GM04504 (cell line): ENCODE measurements at regions not wholly inside any gene's neighbourhood (a gene's known extent, or its start where the extent isn't known, plus 50 kb on each side); places are given as distances from the start of the nearest gene placed in this dataset.

ENCODE experiments used
- DNase-seq: peaks from one replicate; pipeline ENCODE4 v3.0.0-alpha.2; 2012; ENCODE audit warnings: low read depth

GRCh38 chr5:143761663-143762062 is 50.3 kb upstream of the HMHB1 start:
- DNase-seq = no peak

GRCh38 chr5:143760755-143761154 is 51.2 kb upstream of the HMHB1 start:
- no peak for DNase-seq

DNA sequence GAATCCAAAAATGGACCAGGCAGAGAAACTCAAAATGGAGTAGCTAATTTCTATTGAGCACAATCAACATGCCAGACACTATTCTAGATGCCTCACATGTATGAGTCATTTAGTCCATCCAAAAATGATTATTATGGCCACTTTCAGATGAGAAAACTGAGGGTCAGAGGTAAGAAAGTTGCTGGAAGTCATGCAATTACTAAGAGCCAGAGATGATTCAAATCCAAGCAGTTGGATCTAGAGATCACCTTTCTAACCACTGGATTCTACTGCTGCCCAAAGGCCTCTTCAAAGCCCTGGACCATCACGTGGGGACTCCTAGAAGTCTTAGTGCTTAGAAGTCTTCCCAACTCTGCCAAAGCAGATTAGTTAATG is 51.8 kb upstream of the HMHB1 start:
- DNase-seq = no peak

GRCh38 chr5:143759396-143760130 is 52.4 kb upstream of the HMHB1 start:
- DNase-seq = no peak

DNA sequence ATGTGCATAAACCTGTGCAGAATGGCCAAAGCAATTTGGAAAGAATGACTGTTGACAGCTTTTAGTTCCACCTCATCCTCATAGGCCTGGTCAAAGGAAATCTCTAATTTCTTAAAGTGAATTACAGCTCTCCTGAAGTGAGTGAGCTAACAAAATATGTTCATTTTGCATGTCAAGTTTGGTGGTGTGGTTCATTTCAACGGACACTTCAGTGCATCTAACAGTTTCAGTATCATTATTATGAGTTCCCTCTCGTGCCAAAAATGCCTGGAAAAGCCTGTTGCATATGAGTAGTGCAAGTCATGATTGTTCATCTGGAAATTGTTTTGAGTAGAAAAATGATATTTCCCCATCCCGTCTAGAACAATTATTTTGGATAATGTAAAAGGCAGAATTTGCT is 53.2 kb upstream of the HMHB1 start:
- peak; percentile 82 for DNase-seq

DNA sequence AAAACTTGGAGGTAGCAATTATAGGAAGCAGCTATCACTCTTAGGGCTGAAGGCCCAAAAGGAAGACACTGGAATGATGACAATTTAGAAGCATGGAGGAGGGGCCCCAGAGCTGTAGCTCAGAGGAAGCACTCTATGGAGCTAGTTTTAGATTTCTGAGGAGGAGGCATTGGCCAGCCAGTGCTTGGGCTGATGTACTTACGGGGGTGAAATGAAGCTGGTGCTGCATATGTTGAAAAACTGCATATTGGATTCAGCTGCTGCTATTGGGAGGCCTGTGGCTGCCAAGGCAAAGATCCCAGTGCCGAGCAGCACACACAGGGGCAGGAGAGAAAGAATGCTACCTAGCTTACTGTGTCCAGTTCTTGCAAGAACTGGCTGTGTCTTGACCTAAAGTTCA is 53.9 kb upstream of the HMHB1 start:
- no peak for DNase-seq

DNA sequence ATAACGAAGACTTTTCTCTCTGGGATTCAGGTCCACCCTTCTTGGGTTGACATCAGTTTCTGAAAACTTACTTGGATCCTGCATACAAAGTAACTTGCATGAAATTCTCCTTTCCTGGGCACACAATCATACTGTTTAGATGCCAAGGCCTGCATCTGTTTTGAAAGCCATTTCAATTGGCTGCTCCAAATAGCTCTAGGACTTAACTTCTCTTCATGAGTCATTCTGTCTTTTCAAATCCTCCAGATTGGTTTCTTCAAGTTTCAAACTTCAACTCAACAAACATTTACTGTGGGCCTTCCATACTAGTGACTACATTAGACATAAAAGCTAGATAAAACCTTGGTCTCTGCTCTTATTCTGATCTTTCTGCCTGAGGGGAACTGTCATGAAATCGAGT is 54.8 kb upstream of the HMHB1 start:
- no peak for DNase-seq

GRCh38 chr5:143755966-143756365 is 56.0 kb upstream of the HMHB1 start:
- no peak for DNase-seq

DNA sequence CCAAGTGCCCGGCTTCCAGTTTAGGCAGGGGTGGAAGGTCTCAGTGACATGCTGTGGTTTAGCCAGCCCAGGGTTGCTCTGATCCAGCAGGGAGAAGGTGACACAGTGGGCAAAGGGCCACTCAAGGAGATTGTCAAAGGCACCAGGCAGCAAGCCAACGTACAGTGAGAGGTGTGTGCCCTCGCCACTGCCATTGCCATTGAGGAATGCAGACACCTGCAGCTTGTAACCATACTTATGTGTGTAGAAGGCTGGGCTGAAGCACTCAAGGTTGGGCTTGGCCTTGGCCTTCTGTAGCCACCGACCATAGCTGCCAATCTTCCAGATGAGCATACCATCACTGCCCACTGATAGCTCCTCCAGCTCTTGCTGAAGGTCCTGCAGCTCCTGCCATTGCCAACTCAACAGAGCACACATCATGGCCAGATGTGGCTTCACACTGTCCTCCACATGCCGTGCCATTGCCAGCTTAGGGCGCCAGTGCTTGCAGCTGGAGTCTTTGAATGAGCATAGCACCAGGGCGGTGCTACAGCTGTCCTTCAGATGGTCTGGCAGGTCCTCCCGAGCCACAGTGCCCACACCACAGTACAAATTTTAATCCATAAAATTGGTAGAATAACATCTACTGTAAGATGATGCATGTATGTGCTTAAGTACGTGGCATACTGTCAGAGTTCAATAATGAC is 59.7 kb upstream of the HMHB1 start:
- DNase-seq = no peak

GRCh38 chr5:143751342-143751741 is 60.6 kb upstream of the HMHB1 start:
- no peak for DNase-seq

- no peak for DNase-seq
These were observed 62.3 kb upstream of the HMHB1 start for GRCh38 chr5:143749581-143750205.

DNA sequence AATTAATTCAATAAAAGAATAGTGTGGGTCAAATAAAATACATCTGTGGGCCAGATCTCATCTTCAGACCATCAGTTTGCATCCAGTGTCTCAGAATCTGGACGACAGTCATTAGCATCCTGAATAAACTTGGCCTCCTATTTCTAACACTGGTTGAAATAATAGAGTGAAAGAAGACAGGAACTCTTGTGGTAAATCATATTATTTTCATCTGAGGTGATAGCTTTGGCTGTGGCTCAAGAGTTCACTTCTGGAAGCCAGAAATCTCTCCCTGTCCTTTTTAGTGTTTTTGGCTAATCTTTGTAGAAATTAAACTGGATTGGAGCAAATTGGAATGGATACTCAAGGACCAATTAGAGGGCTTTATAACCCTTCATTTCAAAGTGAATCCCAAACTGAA is 63.4 kb upstream of the HMHB1 start:
- no peak for DNase-seq

GRCh38 chr5:143742951-143743350 is 69.0 kb upstream of the HMHB1 start:
- DNase-seq = no peak

DNA sequence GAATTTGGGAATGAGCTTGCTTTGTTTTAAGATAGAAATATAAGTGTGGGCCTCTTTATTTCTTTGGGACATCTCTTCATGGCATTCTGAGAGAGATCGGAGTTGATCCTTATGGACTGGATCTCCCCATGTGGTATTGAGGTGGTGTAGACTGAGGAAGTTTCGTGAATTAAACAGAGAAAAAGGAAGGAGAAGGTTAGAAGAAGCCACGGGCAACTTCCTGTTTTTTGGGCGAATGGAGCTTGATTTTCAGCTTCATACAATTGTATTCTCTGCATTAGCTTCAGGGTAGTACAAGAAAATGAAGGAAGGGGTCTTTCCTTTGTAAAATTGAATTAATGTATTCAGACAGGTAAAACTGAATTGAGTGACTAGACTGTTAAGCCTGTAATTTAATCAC is 70.5 kb upstream of the HMHB1 start:
- DNase-seq = no peak

DNA sequence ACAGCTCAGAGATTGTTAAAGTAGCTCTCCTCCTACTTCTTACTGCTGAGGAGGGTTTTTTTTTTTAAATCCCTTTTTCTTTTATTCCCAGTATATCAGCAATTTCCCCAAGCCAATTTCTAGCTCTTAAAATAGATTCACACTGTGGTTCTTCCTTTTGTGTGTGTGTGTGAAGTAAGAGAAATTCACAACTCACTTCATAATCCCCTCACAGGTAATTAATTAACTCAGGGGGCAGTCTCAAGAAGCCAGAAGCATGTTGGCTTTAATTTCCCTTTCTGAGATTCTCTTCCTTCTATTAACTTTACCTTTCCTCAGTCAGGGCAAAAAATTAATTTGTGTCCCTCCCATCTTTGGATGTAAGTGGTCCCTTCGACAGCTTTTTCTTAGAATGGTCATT is 71.0 kb upstream of the HMHB1 start:
- DNase-seq = no peak

- no peak for DNase-seq
These were observed 72.2 kb upstream of the HMHB1 start for GRCh38 chr5:143739746-143740145.

- no peak for DNase-seq
These were observed 73.3 kb upstream of the HMHB1 start for GRCh38 chr5:143738417-143739401.

GRCh38 chr5:143737062-143737461 is 74.9 kb upstream of the HMHB1 start:
- no peak for DNase-seq

GRCh38 chr5:143734456-143734780 is 77.5 kb upstream of the HMHB1 start:
- DNase-seq = no peak

DNA sequence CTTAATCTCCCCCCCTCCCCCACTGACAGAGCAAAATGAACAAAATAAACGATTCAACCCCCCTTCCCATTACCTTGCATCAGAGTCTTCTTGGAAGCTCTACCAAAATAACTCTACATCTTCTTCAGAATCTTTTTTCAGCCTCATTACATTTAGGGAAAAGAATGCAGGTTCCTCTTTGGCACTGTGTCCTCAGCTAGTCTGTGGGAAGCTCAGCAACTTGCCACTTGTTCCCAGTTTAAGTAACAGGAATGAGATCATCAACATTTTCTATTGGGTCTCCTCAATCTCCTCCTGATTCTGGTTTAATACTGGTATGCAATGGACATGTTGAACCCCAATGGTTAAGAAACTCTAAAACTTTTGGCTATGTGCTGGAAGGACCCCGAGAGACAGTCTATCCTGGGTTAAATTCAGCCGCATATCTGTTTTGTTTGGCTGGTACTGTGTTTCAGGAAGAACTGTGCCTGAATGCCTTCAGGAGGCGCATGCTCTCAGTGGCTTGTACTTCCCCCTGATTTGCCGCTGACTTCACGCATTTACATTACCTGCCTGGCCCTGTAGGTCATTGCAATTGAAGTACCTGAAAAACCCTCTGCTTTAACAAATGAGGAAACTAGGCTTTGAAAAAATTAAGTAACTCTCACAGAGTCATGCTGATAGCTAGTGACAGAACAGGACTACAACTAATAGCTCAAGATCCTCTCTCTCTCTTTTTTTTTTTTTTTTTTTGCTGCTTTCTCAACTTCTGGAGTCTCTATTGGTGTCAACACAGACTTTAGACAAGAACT is 78.1 kb upstream of the HMHB1 start:
- peak; percentile 47 for DNase-seq

GRCh38 chr5:143732402-143732801 is 79.6 kb upstream of the HMHB1 start:
- DNase-seq = no peak
